Activated CD4-positive, alpha-beta T cell treated with anti-CD3 and anti-CD28 coated beads, Interleukin-2, amount 50 U/mL, for 24 hours (primary cell): ENCODE measurements at regions not wholly inside any gene's neighbourhood (a gene's known extent, or its start where the extent isn't known, plus 50 kb on each side); places are given as distances from the start of the nearest gene placed in this dataset.

Experiments
- DNase-seq, 2 donors: peaks; one replicate each; pipeline ENCODE4 v3.0.0-alpha.2; 2020; ENCODE audit warnings: low read depth in 1 of 2, low spot score in 1 of 2

GRCh38 chr6:26214803-26215584 lies 127.8 kb downstream of the HFE start:
- DNase-seq: no peak

GRCh38 chr6:26215585-26216358 lies 128.5 kb downstream of the HFE start:
- no peak for DNase-seq

- DNase-seq: peak in 1 of 2 donors; percentile 77
Measured at GRCh38 chr6:26216359-26216885, 129.2 kb downstream of the HFE start.

- DNase-seq: peak in 1 of 2 donors; percentile 70
Measured at GRCh38 chr6:26216886-26217713, 129.9 kb downstream of the HFE start.

- DNase-seq: no peak
Measured at GRCh38 chr6:26217714-26218075, 130.5 kb downstream of the HFE start.

GRCh38 chr6:26218824-26219223 lies 131.6 kb downstream of the HFE start:
- no peak for DNase-seq

- DNase-seq: no peak
Measured at GRCh38 chr6:26220145-26220970, 133.1 kb downstream of the HFE start.

GRCh38 chr6:26221186-26221585 lies 134.0 kb downstream of the HFE start:
- no peak for DNase-seq

- no peak for DNase-seq
Measured at GRCh38 chr6:26222571-26222970, 135.3 kb downstream of the HFE start.

GRCh38 chr6:26223228-26223627 lies 136.0 kb downstream of the HFE start:
- no peak for DNase-seq

- peak in 1 of 2 donors; percentile 60 for DNase-seq
Measured at GRCh38 chr6:26223650-26224546, 136.7 kb downstream of the HFE start.

- no peak for DNase-seq
Measured at GRCh38 chr6:26224547-26224912, 137.3 kb downstream of the HFE start.

GRCh38 chr6:26224940-26225847 lies 138.0 kb downstream of the HFE start:
- DNase-seq: no peak

GRCh38 chr6:26225848-26226578 lies 138.8 kb downstream of the HFE start:
- DNase-seq: no peak

- no peak for DNase-seq
Measured at GRCh38 chr6:26226579-26226967, 138.4 kb upstream of the BTN3A2 start.

GRCh38 chr6:26230351-26230750 lies 134.6 kb upstream of the BTN3A2 start:
- DNase-seq: no peak

GRCh38 chr6:26231006-26231587 lies 133.9 kb upstream of the BTN3A2 start:
- DNase-seq: no peak
